ENCODE measurements at regions not wholly inside any gene's neighbourhood (a gene's known extent, or its start where the extent isn't known, plus 50 kb on each side); places are given as distances from the start of the nearest gene placed in this dataset.

GRCh38 chr3:24764236-24764915, 269.7 kb upstream of the THRB start:
- Histone ChIP-seq H3K36me3 (ENCODE audit: control insufficient read depth, insufficient read depth, low read length) (no peaks in the 10 kb centered on the region), H3K4me3 (ENCODE audit: low read depth, low read length) (no peak overlapping the region), H3K27me3 (ENCODE audit: control insufficient read depth, insufficient read depth, low read length) (no peaks in the 10 kb centered on the region)
- CTCF ChIA-PET = interaction anchor here (1.0 to 1.5 kb wide), 2 partner anchors 9 to 1093 kb away, joined by 3 to 4 read pairs; no protein-coding TSS in a partner anchor
- no peak for TF ChIP-seq CTCF (IDR thresholded peaks at IDR 0.05; ENCODE audit: insufficient read depth, low read depth, low read length)
- POLR2A ChIA-PET = no interaction called here
- DNase-seq (ENCODE audit: low read depth) = no peak

- no peaks in the 10 kb centered on the region for H3K27me3 ChIP-seq (ENCODE audit: control insufficient read depth, insufficient read depth, low read length)
- no peaks in the 10 kb centered on the region for H3K36me3 ChIP-seq (ENCODE audit: control insufficient read depth, insufficient read depth, low read length)
- H3K4me3 ChIP-seq (ENCODE audit: low read depth, low read length) = no peak overlapping the region
- POLR2A ChIA-PET = no interaction called here
- DNase-seq (ENCODE audit: low read depth) = no peak
- CTCF ChIA-PET = interaction anchor here (1.5 kb wide), 1 partner anchor 8 kb away, joined by 4 read pairs; no protein-coding TSS in a partner anchor
- no peak for TF ChIP-seq CTCF (IDR thresholded peaks at IDR 0.05; ENCODE audit: insufficient read depth, low read depth, low read length)
Observed at GRCh38 chr3:24765399-24765798, 270.7 kb upstream of the THRB start.

- H3K27me3 ChIP-seq (ENCODE audit: control insufficient read depth, insufficient read depth, low read length) = no peaks in the 10 kb centered on the region
- H3K4me3 ChIP-seq (ENCODE audit: low read depth, low read length) = no peak overlapping the region
- ChIA-PET CTCF (no interaction called here), POLR2A (no interaction called here)
- no peaks in the 10 kb centered on the region for H3K36me3 ChIP-seq (ENCODE audit: control insufficient read depth, insufficient read depth, low read length)
- DNase-seq (ENCODE audit: low read depth) = no peak
- no peak for TF ChIP-seq CTCF (IDR thresholded peaks at IDR 0.05; ENCODE audit: insufficient read depth, low read depth, low read length)
Observed at GRCh38 chr3:24769918-24770317, 275.3 kb upstream of the THRB start.

- POLR2A ChIA-PET = no interaction called here
- Histone ChIP-seq H3K36me3 (ENCODE audit: control insufficient read depth, insufficient read depth, low read length) (no peaks in the 10 kb centered on the region), H3K27me3 (ENCODE audit: control insufficient read depth, insufficient read depth, low read length) (no peaks in the 10 kb centered on the region), H3K4me3 (ENCODE audit: low read depth, low read length) (no peak overlapping the region)
- DNase-seq (ENCODE audit: low read depth) = peak; percentile 1
- CTCF ChIA-PET = interaction anchor here (1.0 kb wide), 4 partner anchors 9 to 829 kb away, joined by 3 to 4 read pairs (median 3); no protein-coding TSS in a partner anchor
- TF ChIP-seq CTCF (IDR thresholded peaks at IDR 0.05; ENCODE audit: insufficient read depth, low read depth, low read length) = peak; percentile 84
Observed at GRCh38 chr3:24773798-24774197, 279.1 kb upstream of the THRB start.

GRCh38 chr3:24780991-24781390, 286.3 kb upstream of the THRB start:
- no peak for TF ChIP-seq CTCF (IDR thresholded peaks at IDR 0.05; ENCODE audit: insufficient read depth, low read depth, low read length)
- Histone ChIP-seq H3K4me3 (ENCODE audit: low read depth, low read length) (no peak overlapping the region), H3K27me3 (ENCODE audit: control insufficient read depth, insufficient read depth, low read length) (no peaks in the 10 kb centered on the region), H3K36me3 (ENCODE audit: control insufficient read depth, insufficient read depth, low read length) (no peaks in the 10 kb centered on the region)
- ChIA-PET CTCF (no interaction called here), POLR2A (no interaction called here)
- DNase-seq (ENCODE audit: low read depth) = no peak
